Caco-2 (cell line): ENCODE measurements at regions not wholly inside any gene's neighbourhood (a gene's known extent, or its start where the extent isn't known, plus 50 kb on each side); places are given as distances from the start of the nearest gene placed in this dataset.

Experiments
- BruUV-seq: library from RNA; stranded (reverse); fragments of 400-500 nt; replicated peaks from 2 replicates; lab custom pipeline; 2021; lab: Mats Ljungman, UMichigan
- CTCF ChIA-PET: fragments of 300-600 bp; sonication (Branson Sonifier 250); formaldehyde crosslinking; loops from one replicate; lab custom pipeline; 2022; ENCODE audit warnings: antibody characterized with exemption; lab: Charles Lee
- POLR2A ChIA-PET: fragments of 300-600 bp; sonication (Branson Sonifier 250); formaldehyde crosslinking; loops from one replicate; lab custom pipeline; 2022; ENCODE audit warnings: antibody characterized with exemption; lab: Charles Lee
- DNase-seq, 2 experiments: peaks; one replicate each; pipeline versions ENCODE4 v3.0.0 to v3.0.0-alpha.2; 2020 to 2022
- H3K27me3 ChIP-seq: replicated peaks from 2 replicates; pipeline ENCODE4 v1.6.0; 2011; ENCODE audit warnings: low read length; ENCODE audit not compliant: control insufficient read depth, insufficient read depth
- H3K36me3 ChIP-seq: 2 replicates; pipeline ENCODE4 v1.5.1; 2011; ENCODE audit warnings: low read length; ENCODE audit not compliant: control insufficient read depth, insufficient read depth
- H3K4me1 ChIP-seq: fragments of 250-450 bp; sonication (Bioruptor Pico); 2 replicates; pipeline ENCODE4 v1.5.1; 2020; ENCODE audit warnings: mild to moderate bottlenecking
- H3K4me3 ChIP-seq: 2 replicates; pipeline ENCODE4 v1.5.1; 2011; ENCODE audit warnings: low read depth, mild to moderate bottlenecking, control low read depth, low read length
- H3K9me3 ChIP-seq: fragments of 250-450 bp; sonication (Bioruptor Pico); 2 replicates; pipeline ENCODE4 v1.5.1; 2020; ENCODE audit warnings: mild to moderate bottlenecking, moderate library complexity
- H3K27ac Mint-ChIP-seq: one replicate; pipeline ENCODE4 v1.8.0; 2022; ENCODE audit warnings: mixed read lengths; ENCODE audit not compliant: unreplicated experiment
- H3K27me3 Mint-ChIP-seq: one replicate; pipeline ENCODE4 v1.8.0; 2022; ENCODE audit warnings: mixed read lengths; ENCODE audit not compliant: insufficient read depth, unreplicated experiment
- H3K36me3 Mint-ChIP-seq: one replicate; pipeline ENCODE4 v1.8.0; 2022; ENCODE audit warnings: mild to moderate bottlenecking, mixed read lengths; ENCODE audit not compliant: insufficient read depth, unreplicated experiment
- H3K4me1 Mint-ChIP-seq: one replicate; pipeline ENCODE4 v1.8.0; 2022; ENCODE audit warnings: low read depth, mixed read lengths; ENCODE audit not compliant: unreplicated experiment
- H3K4me3 Mint-ChIP-seq: one replicate; pipeline ENCODE4 v1.8.0; 2022; ENCODE audit warnings: mild to moderate bottlenecking, moderate library complexity, mixed read lengths; ENCODE audit not compliant: unreplicated experiment
- H3K9me3 Mint-ChIP-seq: one replicate; pipeline ENCODE4 v1.8.0; 2022; ENCODE audit warnings: mixed read lengths; ENCODE audit not compliant: unreplicated experiment
- CTCF ChIP-seq, 2 experiments: fragments of 200-600 bp in 1 of 2; IDR thresholded peaks; 1 replicate in 1 of 2; 2 replicates in 1 of 2; pipeline versions ENCODE4 v1.5.1 to v1.8.0; 2011 to 2022; ENCODE audit warnings: antibody characterized with exemption in 1 of 2, control low read depth in 1 of 2, inconsistent platforms in 1 of 2, low read depth in 1 of 2, low read length in 1 of 2, mild to moderate bottlenecking in 1 of 2, moderate library complexity in 1 of 2; ENCODE audit not compliant: insufficient read depth in 1 of 2, severe bottlenecking in 1 of 2, unreplicated experiment in 1 of 2
- intact Hi-C: fragments of 100-400 bp; cut with micrococcal nuclease; formaldehyde crosslinking; loops from one replicate; pipeline ENCODE4 v1.10.0; 2022; ENCODE audit not compliant: unreplicated experiment

DNA sequence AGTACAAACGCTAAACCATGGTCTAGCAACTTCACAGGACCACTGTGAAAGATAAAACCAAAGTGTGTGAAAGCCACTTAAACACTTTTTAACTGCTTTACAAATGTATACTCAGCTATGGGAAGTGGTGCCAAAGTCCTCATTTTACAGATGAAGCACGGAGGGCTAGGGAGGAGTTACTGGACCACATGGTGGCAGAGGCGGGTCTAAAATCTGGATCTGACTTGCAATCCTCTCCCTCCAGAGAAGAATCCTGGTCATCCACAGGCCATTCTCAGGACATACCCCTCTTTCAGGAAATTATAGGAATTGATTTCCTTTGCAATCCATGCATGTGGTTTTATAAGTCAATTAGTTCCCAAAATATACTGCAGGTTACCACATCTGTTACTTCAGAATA, 84.6 kb upstream of the GYPC start:
- no peaks in the 10 kb centered on the region for H3K36me3 ChIP-seq
- CTCF ChIA-PET, result no interaction called here
- H3K27me3 Mint-ChIP-seq, result no peaks in the 10 kb centered on the region
- H3K4me1 ChIP-seq, result no peaks in the 10 kb centered on the region
- H3K9me3 ChIP-seq, result no peaks in the 10 kb centered on the region
- no peak for DNase-seq
- H3K4me1 Mint-ChIP-seq, result no peaks in the 10 kb centered on the region
- H3K4me3 ChIP-seq, result no peak overlapping the region
- BruUV-seq, result no TSS peak
- H3K27ac Mint-ChIP-seq, result no peak overlapping the region
- H3K27me3 ChIP-seq, result no peaks in the 10 kb centered on the region
- no peaks in the 10 kb centered on the region for H3K36me3 Mint-ChIP-seq
- intact Hi-C loops, result no loop called here
- no peak overlapping the region for H3K4me3 Mint-ChIP-seq
- POLR2A ChIA-PET, result no interaction called here
- no peaks in the 10 kb centered on the region for H3K9me3 Mint-ChIP-seq
- TF ChIP-seq CTCF (IDR thresholded peaks at IDR 0.05; ENCODE audit: insufficient read depth in 1 of 2, low read depth in 1 of 2, low read length in 1 of 2, severe bottlenecking in 1 of 2, unreplicated experiment in 1 of 2), result no peak

DNA sequence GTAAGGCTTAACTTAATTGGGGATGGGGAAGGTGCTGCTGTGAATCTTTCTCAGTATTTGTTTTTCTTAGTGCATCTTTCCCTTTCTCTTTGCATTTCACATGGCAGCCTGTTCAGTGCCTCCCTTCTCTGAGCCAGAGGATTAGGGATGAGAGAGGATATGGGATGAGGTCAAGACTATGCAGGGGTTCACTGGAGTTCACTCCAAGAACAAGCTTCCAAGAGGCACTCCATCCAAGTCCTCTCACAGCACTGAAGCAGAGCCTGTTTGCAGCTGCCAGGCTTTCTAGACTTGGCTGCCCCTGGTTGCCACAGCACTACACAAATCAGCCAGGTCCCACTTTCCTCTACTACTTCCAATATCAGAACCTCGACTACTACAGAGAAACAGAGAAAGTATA, 80.3 kb upstream of the GYPC start:
- CTCF ChIA-PET, result no interaction called here
- H3K36me3 Mint-ChIP-seq, result no peaks in the 10 kb centered on the region
- Histone ChIP-seq H3K4me1 (no peaks in the 10 kb centered on the region), H3K4me3 (no peak overlapping the region), H3K36me3 (no peaks in the 10 kb centered on the region), H3K9me3 (no peaks in the 10 kb centered on the region), H3K27me3 (no peaks in the 10 kb centered on the region; the same call in 1 of the 2 replicates)
- no TSS peak for BruUV-seq
- no peak for DNase-seq
- H3K4me1 Mint-ChIP-seq, result no peaks in the 10 kb centered on the region
- POLR2A ChIA-PET, result no interaction called here
- TF ChIP-seq CTCF (IDR thresholded peaks at IDR 0.05; ENCODE audit: insufficient read depth in 1 of 2, low read depth in 1 of 2, low read length in 1 of 2, severe bottlenecking in 1 of 2, unreplicated experiment in 1 of 2), result no peak
- H3K4me3 Mint-ChIP-seq, result no peak overlapping the region
- no peak overlapping the region for H3K27ac Mint-ChIP-seq
- H3K27me3 Mint-ChIP-seq, result no peaks in the 10 kb centered on the region
- H3K9me3 Mint-ChIP-seq, result no peaks in the 10 kb centered on the region
- intact Hi-C loops, result no loop called here

- Mint-ChIP-seq H3K27ac (no peak overlapping the region), H3K4me3 (no peak overlapping the region), H3K27me3 (peaks cover 8% of the 10 kb centered on the region), H3K4me1 (no peaks in the 10 kb centered on the region), H3K9me3 (no peaks in the 10 kb centered on the region), H3K36me3 (no peaks in the 10 kb centered on the region)
- ChIA-PET POLR2A (no interaction called here), CTCF (no interaction called here)
- no peak for TF ChIP-seq CTCF (IDR thresholded peaks at IDR 0.05; ENCODE audit: insufficient read depth in 1 of 2, low read depth in 1 of 2, low read length in 1 of 2, severe bottlenecking in 1 of 2, unreplicated experiment in 1 of 2)
- Histone ChIP-seq H3K36me3 (no peaks in the 10 kb centered on the region), H3K9me3 (no peaks in the 10 kb centered on the region), H3K4me3 (no peak overlapping the region), H3K27me3 (no peaks in the 10 kb centered on the region; the same call in 1 of the 2 replicates), H3K4me1 (no peaks in the 10 kb centered on the region)
- intact Hi-C loops, result no loop called here
- DNase-seq, result no peak
- BruUV-seq, result no TSS peak
Observed at GRCh38 chr2:126579868-126580267, 76.1 kb upstream of the GYPC start.
